SK-N-SH (cell line): ENCODE measurements at regions not wholly inside any gene's neighbourhood (a gene's known extent, or its start where the extent isn't known, plus 50 kb on each side); places are given as distances from the start of the nearest gene placed in this dataset.

ENCODE experiments used
- CTCF ChIA-PET: fragments of 300-600, 350-600 bp; formaldehyde crosslinking; extraction: SDS; loops from one replicate; lab custom pipeline; 2021; lab: Yijun Ruan, JAX
- POLR2A ChIA-PET: fragments of 350-600 bp; sonication (Branson Sonifier 250); formaldehyde crosslinking; extraction: SDS; loops from one replicate; lab custom pipeline; 2020; ENCODE audit warnings: antibody characterized with exemption, inconsistent platforms; lab: Yijun Ruan, JAX
- DNase-seq: peaks from one replicate; pipeline ENCODE4 v3.0.0; 2012
- H2AFZ ChIP-seq: fragments of 200-600 bp; sonication (generic); 2 replicates; pipeline ENCODE4 v1.8.1; 2016; ENCODE audit warnings: antibody characterized with exemption, mild to moderate bottlenecking, low read depth
- H3F3A ChIP-seq: fragments of 200-600 bp; sonication (generic); replicated peaks from 2 replicates; pipeline ENCODE3; 2016; ENCODE audit warnings: antibody characterized with exemption, mild to moderate bottlenecking; ENCODE audit not compliant: insufficient read depth
- H3K27ac ChIP-seq, 2 experiments: fragments of 200-500 bp in 1 of 2; fragments of 200-600 bp in 1 of 2; sonication (Bioruptor generic) in 1 of 2; sonication (generic), shearing (Covaris generic) in 1 of 2; 2 replicates each; pipeline versions ENCODE4 v1.5.1 to v1.6.1; 2014 to 2016; ENCODE audit warnings: low read depth in 2 of 2, inconsistent platforms in 1 of 2, low read length in 1 of 2, mild to moderate bottlenecking in 1 of 2, mixed read lengths in 1 of 2
- H3K27me3 ChIP-seq: fragments of 200-600 bp; sonication (generic), shearing (Covaris generic); 2 replicates; pipeline ENCODE4 v1.6.1; 2016; ENCODE audit warnings: mixed run types; ENCODE audit not compliant: insufficient read depth
- H3K36me3 ChIP-seq, 2 experiments: fragments of 200-500 bp in 1 of 2; fragments of 200-600 bp in 1 of 2; sonication (Bioruptor generic) in 1 of 2; sonication (generic) in 1 of 2; replicated peaks in 1 of 2; 2 replicates each; pipeline versions ENCODE3 to v1.5.1; 2014 to 2016; ENCODE audit warnings: low read length in 1 of 2, mild to moderate bottlenecking in 1 of 2; ENCODE audit not compliant: insufficient read depth in 2 of 2, control insufficient read depth in 1 of 2
- H3K4me1 ChIP-seq, 2 experiments: fragments of 200-500 bp in 1 of 2; fragments of 200-600 bp in 1 of 2; sonication (Bioruptor generic) in 1 of 2; sonication (generic), shearing (Covaris generic) in 1 of 2; 2 replicates each; pipeline versions ENCODE4 v1.5.1 to v1.6.1; 2014 to 2016; ENCODE audit warnings: low read depth in 1 of 2, low read length in 1 of 2, mixed run types in 1 of 2; ENCODE audit not compliant: insufficient read depth in 2 of 2, control insufficient read depth in 1 of 2
- H3K4me2 ChIP-seq: fragments of 200-600 bp; sonication (generic), shearing (Covaris generic); 2 replicates; pipeline ENCODE4 v1.6.1; 2017; ENCODE audit warnings: mixed run types
- H3K4me3 ChIP-seq, 2 experiments: fragments of 200-500 bp in 1 of 2; fragments of 200-600 bp in 1 of 2; sonication (Bioruptor generic) in 1 of 2; sonication (generic), shearing (Covaris generic) in 1 of 2; 2 replicates each; pipeline versions ENCODE4 v1.5.1 to v1.8.1; 2014 to 2016; ENCODE audit warnings: low read depth in 2 of 2, inconsistent platforms in 1 of 2, low read length in 1 of 2, mild to moderate bottlenecking in 1 of 2, mixed read lengths in 1 of 2, moderate library complexity in 1 of 2
- H3K79me2 ChIP-seq: fragments of 200-600 bp; sonication (generic); 2 replicates; pipeline ENCODE4 v1.8.1; 2017; ENCODE audit warnings: mild to moderate bottlenecking; ENCODE audit not compliant: insufficient read depth
- H3K9ac ChIP-seq: fragments of 200-600 bp; sonication (generic); 2 replicates; pipeline ENCODE4 v1.6.1; 2017; ENCODE audit warnings: mixed run types
- H3K9me2 ChIP-seq: fragments of 200-600 bp; sonication (generic); 2 replicates; pipeline ENCODE4 v1.6.1; 2017; ENCODE audit warnings: mixed run types
- H3K9me3 ChIP-seq: fragments of 200-600 bp; sonication (generic); 2 replicates; pipeline ENCODE4 v1.6.1; 2017; ENCODE audit warnings: mixed run types, mild to moderate bottlenecking, moderate library complexity
- H4K20me1 ChIP-seq: fragments of 200-600 bp; sonication (generic); 2 replicates; pipeline ENCODE4 v1.6.1; 2017; ENCODE audit warnings: mild to moderate bottlenecking, mixed run types; ENCODE audit not compliant: insufficient read depth
- CHD2 ChIP-seq: fragments of 150-350 bp; IDR thresholded peaks from 2 replicates; pipeline ENCODE4 v1.6.1; 2018; ENCODE audit warnings: low read length; ENCODE audit not compliant: partially characterized antibody
- ELF1 ChIP-seq: IDR thresholded peaks from 2 replicates; pipeline ENCODE4 v1.4.0; 2012
- EP300 ChIP-seq, 2 experiments: IDR thresholded peaks; 2 replicates each; pipeline versions ENCODE4 v1.4.0 to v1.6.1; 2012; ENCODE audit warnings: borderline replicate concordance in 1 of 2, low read depth in 1 of 2, low read length in 1 of 2
- EZH2phosphoT487 ChIP-seq: fragments of 200-600 bp; sonication (generic); IDR thresholded peaks from 2 replicates; pipeline ENCODE4 v1.6.1; 2017; ENCODE audit warnings: low read depth, mixed run types, mild to moderate bottlenecking, antibody characterized with exemption, moderate library complexity, borderline replicate concordance
- FOSL2 ChIP-seq: IDR thresholded peaks from 2 replicates; pipeline ENCODE4 v1.4.0; 2012; ENCODE audit warnings: low read depth, mild to moderate bottlenecking, moderate library complexity, borderline replicate concordance
- FOXJ3 ChIP-seq: sonication (generic); formaldehyde crosslinking; IDR thresholded peaks from 2 replicates; pipeline ENCODE4 v1.5.1; 2020; ENCODE audit warnings: mild to moderate bottlenecking, missing genetic modification reagents
- FOXM1 ChIP-seq: IDR thresholded peaks from 2 replicates; pipeline ENCODE4 v1.4.0; 2012; ENCODE audit warnings: low read depth, mild to moderate bottlenecking
- GABPA ChIP-seq: IDR thresholded peaks from 2 replicates; pipeline ENCODE4 v1.4.0; 2012; ENCODE audit warnings: low read depth, mild to moderate bottlenecking
- GATA2 ChIP-seq: sonication (generic); formaldehyde crosslinking; IDR thresholded peaks from 2 replicates; pipeline ENCODE4 v1.5.0; 2020; ENCODE audit warnings: mild to moderate bottlenecking, missing genetic modification reagents
- JUND ChIP-seq: IDR thresholded peaks from 2 replicates; pipeline ENCODE4 v1.4.0; 2012
- MEF2A ChIP-seq: IDR thresholded peaks from 2 replicates; pipeline ENCODE4 v1.4.0; 2012; ENCODE audit warnings: low read depth, borderline replicate concordance
- MXI1 ChIP-seq: IDR thresholded peaks from 2 replicates; pipeline ENCODE4 v1.6.1; 2012; ENCODE audit warnings: mild to moderate bottlenecking, low read depth, low read length, improper control_type of control experiment
- NFIC ChIP-seq: IDR thresholded peaks from 2 replicates; pipeline ENCODE4 v1.4.0; 2012; ENCODE audit warnings: borderline replicate concordance
- RAD21 ChIP-seq: IDR thresholded peaks from 2 replicates; pipeline ENCODE4 v1.6.1; 2012; ENCODE audit warnings: mild to moderate bottlenecking, low read length
- RCOR1 ChIP-seq: fragments of 150-350 bp; IDR thresholded peaks from 2 replicates; pipeline ENCODE4 v1.6.1; 2017; ENCODE audit warnings: antibody characterized with exemption, low read length
- REST ChIP-seq: IDR thresholded peaks from 2 replicates; pipeline ENCODE4 v1.6.1; 2012; ENCODE audit warnings: mild to moderate bottlenecking, low read depth, low read length, moderate library complexity
- RXRA ChIP-seq: IDR thresholded peaks from 2 replicates; pipeline ENCODE4 v1.4.0; 2012; ENCODE audit warnings: low read depth, mild to moderate bottlenecking, borderline replicate concordance
- TCF12 ChIP-seq: IDR thresholded peaks from 2 replicates; pipeline ENCODE4 v1.4.0; 2012
- USF2 ChIP-seq: fragments of 150-350 bp; IDR thresholded peaks from 2 replicates; pipeline ENCODE4 v1.6.1; 2017; ENCODE audit warnings: antibody characterized with exemption, low read length, low read depth, borderline replicate concordance
- YY1 ChIP-seq: IDR thresholded peaks from 2 replicates; pipeline ENCODE4 v1.4.0; 2012; ENCODE audit warnings: low read depth, mild to moderate bottlenecking
- WGBS: methylation state at CpG from one replicate; pipeline ENCODE4 v1.1.6; 2017; ENCODE audit warnings: low lambda C conversion rate; 5-methylcytosine and 5-hydroxymethylcytosine counted together
- TF ChIP-seq, protein P1 (sequence below): fragments of 150-350 bp; IDR thresholded peaks from 2 replicates; pipeline ENCODE4 v1.6.1; 2016; ENCODE audit warnings: mild to moderate bottlenecking, low read depth, low read length

- TF ChIP-seq REST (no peak), TCF12 (no peak), FOXJ3 (CRISPR knock-in tag) (no peak)
- TF ChIP-seq, all 33 proteins: peak for 0
These were observed 238.5 kb downstream of the NSUN3 start (continued) for GRCh38 chr3:94301366-94301765.

DNA sequence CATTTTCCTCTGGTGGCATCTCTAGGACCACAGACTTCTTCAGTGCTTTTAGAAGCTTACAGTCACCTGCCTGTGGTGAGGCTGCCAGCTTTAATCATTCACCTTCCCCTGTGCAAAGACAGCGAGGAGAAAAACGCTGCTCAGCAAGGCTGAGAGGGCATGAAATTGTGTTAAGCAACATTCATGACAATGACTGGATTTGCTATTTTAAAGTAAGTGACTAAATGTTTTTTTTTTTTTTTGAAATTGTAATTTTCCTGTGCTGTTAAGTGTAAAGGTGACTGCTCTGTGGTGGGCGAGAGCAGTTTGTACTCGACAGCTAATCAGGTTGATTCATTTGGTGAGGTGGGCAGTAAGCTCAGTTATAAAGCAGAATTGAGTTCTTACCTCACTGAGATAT lies 240.4 kb downstream of the NSUN3 start:
- H3K9me3 ChIP-seq: no peaks in the 10 kb centered on the region
- DNase-seq: no peak
- H2AFZ ChIP-seq: no peak overlapping the region
- 74% methylated on average over 4 of the region's 4 CpGs for WGBS
- no peak overlapping the region for H3K4me2 ChIP-seq
- H3K4me3 ChIP-seq: no peak overlapping the region
- H3K36me3 ChIP-seq: no peaks in the 10 kb centered on the region
- no peaks in the 10 kb centered on the region for H3F3A ChIP-seq
- POLR2A ChIA-PET: no interaction called here
- H3K27ac ChIP-seq: no peak overlapping the region
- CTCF ChIA-PET: interaction anchor here (0.6 to 2.3 kb wide), 11 partner anchors 12 to 221 kb away, joined by 3 to 11 read pairs (median 3); no protein-coding TSS in a partner anchor
- no peaks in the 10 kb centered on the region; a peak in 1 of 4 replicates for H3K4me1 ChIP-seq
- no peaks in the 10 kb centered on the region for H3K79me2 ChIP-seq
- no peaks in the 10 kb centered on the region for H3K27me3 ChIP-seq
- no peak overlapping the region for H3K9ac ChIP-seq
- H3K9me2 ChIP-seq: no peaks in the 10 kb centered on the region
- H4K20me1 ChIP-seq: no peaks in the 10 kb centered on the region
- TF ChIP-seq USF2 (no peak), GATA2 (CRISPR knock-in tag) (no peak), MEF2A (no peak), FOXJ3 (CRISPR knock-in tag) (no peak), CHD2 (no peak), YY1 (no peak), FOSL2 (no peak), EP300 (IDR thresholded peaks at IDR 0.05; ENCODE audit: borderline replicate concordance in 1 of 2, low read depth in 1 of 2, low read length in 1 of 2) (no peak), NFIC (no peak), MXI1 (no peak), RAD21 (no peak), FOXM1 (no peak), GABPA (no peak), ELF1 (no peak), EZH2phosphoT487 (no peak), JUND (no peak), RXRA (no peak), RCOR1 (no peak)
- TF ChIP-seq, protein P1, sequence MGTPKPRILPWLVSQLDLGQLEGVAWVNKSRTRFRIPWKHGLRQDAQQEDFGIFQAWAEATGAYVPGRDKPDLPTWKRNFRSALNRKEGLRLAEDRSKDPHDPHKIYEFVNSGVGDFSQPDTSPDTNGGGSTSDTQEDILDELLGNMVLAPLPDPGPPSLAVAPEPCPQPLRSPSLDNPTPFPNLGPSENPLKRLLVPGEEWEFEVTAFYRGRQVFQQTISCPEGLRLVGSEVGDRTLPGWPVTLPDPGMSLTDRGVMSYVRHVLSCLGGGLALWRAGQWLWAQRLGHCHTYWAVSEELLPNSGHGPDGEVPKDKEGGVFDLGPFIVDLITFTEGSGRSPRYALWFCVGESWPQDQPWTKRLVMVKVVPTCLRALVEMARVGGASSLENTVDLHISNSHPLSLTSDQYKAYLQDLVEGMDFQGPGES: no peak
